Activated T-helper 1 cell treated with anti-CD3 and anti-CD28 coated beads, Interleukin-12 subunit alpha, Interleukin-12 subunit beta, Interleukin-2, Interleukin-4 antibody, amounts not matched to agents 30 ng/mL and 10 ng/mL and 1 ng/mL, durations not matched to agents 14 hours and 24 hours and 36 hours (primary cell): ENCODE measurements at regions not wholly inside any gene's neighbourhood (a gene's known extent, or its start where the extent isn't known, plus 50 kb on each side); places are given as distances from the start of the nearest gene placed in this dataset.

Experiments used
- DNase-seq: peaks from one replicate; pipeline ENCODE4 v3.0.0; 2021; ENCODE audit warnings: low spot score
- H3K27ac Mint-ChIP-seq: one replicate; pipeline ENCODE4 v1.8.0; 2021; ENCODE audit warnings: mild to moderate bottlenecking, mixed read lengths
- H3K27me3 Mint-ChIP-seq: one replicate; pipeline ENCODE4 v1.8.0; 2022; ENCODE audit warnings: mild to moderate bottlenecking, moderate library complexity, mixed read lengths; ENCODE audit not compliant: insufficient read depth
- H3K36me3 Mint-ChIP-seq: one replicate; pipeline ENCODE4 v1.8.0; 2021; ENCODE audit warnings: low read depth, mixed read lengths
- H3K4me1 Mint-ChIP-seq: one replicate; pipeline ENCODE4 v1.8.0; 2021; ENCODE audit warnings: low read depth, mixed read lengths
- H3K4me3 Mint-ChIP-seq: one replicate; pipeline ENCODE4 v1.8.0; 2021; ENCODE audit warnings: mild to moderate bottlenecking, moderate library complexity, mixed read lengths
- H3K9me3 Mint-ChIP-seq: one replicate; pipeline ENCODE4 v1.8.0; 2021; ENCODE audit warnings: mixed read lengths
- intact Hi-C: fragments of 100-400 bp; cut with micrococcal nuclease; formaldehyde crosslinking; loops from one replicate; pipeline ENCODE4 v1.15.1; 2024

DNA sequence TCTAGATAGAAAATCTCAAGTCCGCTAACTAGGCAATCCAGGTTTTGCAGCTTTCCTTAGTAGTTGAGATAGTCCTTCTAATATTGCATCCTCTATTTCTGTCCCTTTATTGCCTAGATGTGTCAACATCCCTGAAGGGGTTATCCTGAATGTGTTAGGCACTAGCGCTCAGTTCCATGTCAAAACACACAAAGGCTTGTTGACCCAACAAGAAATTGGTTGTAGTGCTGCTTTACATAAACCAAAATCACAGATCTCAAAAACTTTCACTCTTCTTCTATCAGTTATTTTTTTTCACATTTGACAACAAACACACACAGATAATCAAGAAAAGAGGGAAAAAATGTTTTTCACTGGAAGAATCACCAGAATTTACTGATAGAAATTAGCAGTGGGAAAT lies 51.4 kb upstream of the SOX2 start:
- Mint-ChIP-seq H3K9me3 (no peaks in the 10 kb centered on the region), H3K27ac (no peak overlapping the region), H3K4me1 (no peaks in the 10 kb centered on the region), H3K36me3 (no peaks in the 10 kb centered on the region), H3K27me3 (peaks cover 2% of the 10 kb centered on the region), H3K4me3 (no peak overlapping the region)
- intact Hi-C loops, result no loop called here
- DNase-seq, result no peak

DNA sequence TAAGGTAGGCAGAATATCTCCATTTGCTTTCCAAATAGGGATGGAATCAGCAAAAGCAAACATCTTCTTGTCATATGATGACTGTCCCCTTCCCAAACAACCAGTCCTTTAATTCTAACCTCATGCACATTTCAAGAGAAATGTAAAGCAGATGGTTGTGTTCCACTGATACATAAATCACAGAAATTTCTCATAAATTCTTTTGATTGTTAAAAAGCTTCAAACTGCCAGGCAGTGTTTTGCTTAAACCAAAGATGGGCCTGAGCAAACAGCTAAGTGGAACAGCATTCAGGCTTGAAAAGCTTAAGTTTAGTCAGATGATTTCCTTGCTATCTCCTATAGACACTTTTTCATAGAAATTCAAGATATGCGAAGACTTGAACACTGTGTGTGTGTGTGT lies 74.3 kb upstream of the SOX2 start:
- H3K36me3 Mint-ChIP-seq, result no peaks in the 10 kb centered on the region
- intact Hi-C loops, result no loop called here
- no peak overlapping the region for H3K27ac Mint-ChIP-seq
- no peaks in the 10 kb centered on the region for H3K9me3 Mint-ChIP-seq
- no peak for DNase-seq
- no peaks in the 10 kb centered on the region for H3K4me1 Mint-ChIP-seq
- H3K4me3 Mint-ChIP-seq, result no peak overlapping the region
- H3K27me3 Mint-ChIP-seq, result no peaks in the 10 kb centered on the region

- no peak overlapping the region for H3K27ac Mint-ChIP-seq
- no peaks in the 10 kb centered on the region for H3K4me1 Mint-ChIP-seq
- intact Hi-C loops, result no loop called here
- H3K9me3 Mint-ChIP-seq, result no peaks in the 10 kb centered on the region
- no peak overlapping the region for H3K4me3 Mint-ChIP-seq
- no peak for DNase-seq
- no peaks in the 10 kb centered on the region for H3K27me3 Mint-ChIP-seq
- H3K36me3 Mint-ChIP-seq, result no peaks in the 10 kb centered on the region
Measured at GRCh38 chr3:181637056-181637455, 74.7 kb upstream of the SOX2 start.

- Mint-ChIP-seq H3K27ac (no peak overlapping the region), H3K4me1 (no peaks in the 10 kb centered on the region), H3K27me3 (no peaks in the 10 kb centered on the region), H3K9me3 (no peaks in the 10 kb centered on the region), H3K36me3 (no peaks in the 10 kb centered on the region), H3K4me3 (no peak overlapping the region)
- intact Hi-C loops, result no loop called here
- DNase-seq, result no peak
Measured at GRCh38 chr3:181635141-181635540, 76.6 kb upstream of the SOX2 start.

- Mint-ChIP-seq H3K27me3 (no peaks in the 10 kb centered on the region), H3K4me3 (no peak overlapping the region), H3K27ac (no peak overlapping the region), H3K4me1 (no peaks in the 10 kb centered on the region), H3K36me3 (no peaks in the 10 kb centered on the region), H3K9me3 (no peaks in the 10 kb centered on the region)
- DNase-seq, result no peak
- intact Hi-C loops, result no loop called here
Measured at GRCh38 chr3:181633556-181633955, 78.2 kb upstream of the SOX2 start.

DNA sequence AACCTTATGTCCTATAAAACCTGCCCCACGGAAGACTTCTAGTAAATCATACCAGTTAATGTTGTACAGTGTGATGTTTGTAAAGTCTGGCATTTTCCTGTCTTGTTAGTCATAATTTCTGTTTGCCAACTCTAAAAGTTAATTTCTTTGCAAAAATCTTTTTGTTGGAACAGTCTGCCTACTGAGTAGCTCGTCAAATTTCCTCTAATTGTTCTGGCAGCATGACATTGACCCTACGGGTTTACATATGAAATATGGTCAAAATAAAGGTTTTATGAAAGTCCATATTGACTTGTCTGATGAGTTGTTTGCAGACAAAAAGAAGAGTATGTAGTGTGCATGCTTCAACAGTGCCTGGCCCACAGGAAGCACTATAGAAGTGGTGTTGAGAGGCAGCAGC lies 79.8 kb upstream of the SOX2 start:
- H3K36me3 Mint-ChIP-seq, result no peaks in the 10 kb centered on the region
- no peak overlapping the region for H3K4me3 Mint-ChIP-seq
- no peaks in the 10 kb centered on the region for H3K27me3 Mint-ChIP-seq
- no peaks in the 10 kb centered on the region for H3K9me3 Mint-ChIP-seq
- H3K4me1 Mint-ChIP-seq, result no peaks in the 10 kb centered on the region
- intact Hi-C loops, result no loop called here
- no peak overlapping the region for H3K27ac Mint-ChIP-seq
- no peak for DNase-seq

DNA sequence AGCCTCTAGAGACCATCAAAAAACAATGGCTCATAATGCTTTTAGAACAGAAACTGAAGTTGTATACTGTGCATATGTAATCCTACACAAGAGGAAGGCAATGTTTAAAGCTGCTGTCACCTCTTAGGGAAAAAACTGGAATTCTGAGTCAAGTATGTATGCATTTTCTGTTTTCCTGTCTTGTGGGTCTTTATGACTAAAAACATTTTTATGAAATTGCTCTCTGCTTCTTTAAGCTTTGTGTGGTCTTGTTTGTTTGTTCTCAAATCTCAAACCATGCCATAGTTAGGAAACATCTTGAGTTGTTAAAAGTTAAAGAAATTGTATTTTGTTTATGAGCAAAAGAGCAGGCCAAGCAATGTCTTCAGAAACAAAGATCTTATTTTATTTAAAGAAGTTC lies 80.9 kb upstream of the SOX2 start:
- Mint-ChIP-seq H3K36me3 (no peaks in the 10 kb centered on the region), H3K27ac (no peak overlapping the region), H3K4me1 (no peaks in the 10 kb centered on the region), H3K9me3 (no peaks in the 10 kb centered on the region), H3K4me3 (no peak overlapping the region), H3K27me3 (no peaks in the 10 kb centered on the region)
- intact Hi-C loops, result no loop called here
- no peak for DNase-seq

DNA sequence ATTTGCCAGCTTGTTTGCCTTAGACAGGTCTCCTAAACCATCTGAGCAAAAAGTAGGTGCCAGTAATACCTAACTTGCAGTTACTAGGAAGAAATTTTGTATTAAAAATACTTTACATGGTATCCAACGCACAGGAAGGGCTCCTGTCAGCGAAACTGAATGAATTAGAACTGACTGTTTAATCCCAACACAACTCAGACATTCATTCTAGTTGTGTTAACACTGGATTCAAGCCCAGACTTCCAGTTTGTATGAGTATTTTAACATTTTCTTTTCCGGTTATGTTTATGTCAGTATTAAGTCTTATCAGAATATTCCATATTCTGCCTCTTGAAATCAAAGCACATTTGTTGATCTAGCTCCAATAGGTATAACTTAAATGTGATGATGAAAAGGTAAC lies 82.0 kb upstream of the SOX2 start:
- no peak for DNase-seq
- no peak overlapping the region for H3K4me3 Mint-ChIP-seq
- no peaks in the 10 kb centered on the region for H3K4me1 Mint-ChIP-seq
- H3K9me3 Mint-ChIP-seq, result no peaks in the 10 kb centered on the region
- H3K27ac Mint-ChIP-seq, result no peak overlapping the region
- H3K36me3 Mint-ChIP-seq, result no peaks in the 10 kb centered on the region
- intact Hi-C loops, result no loop called here
- H3K27me3 Mint-ChIP-seq, result no peaks in the 10 kb centered on the region

DNA sequence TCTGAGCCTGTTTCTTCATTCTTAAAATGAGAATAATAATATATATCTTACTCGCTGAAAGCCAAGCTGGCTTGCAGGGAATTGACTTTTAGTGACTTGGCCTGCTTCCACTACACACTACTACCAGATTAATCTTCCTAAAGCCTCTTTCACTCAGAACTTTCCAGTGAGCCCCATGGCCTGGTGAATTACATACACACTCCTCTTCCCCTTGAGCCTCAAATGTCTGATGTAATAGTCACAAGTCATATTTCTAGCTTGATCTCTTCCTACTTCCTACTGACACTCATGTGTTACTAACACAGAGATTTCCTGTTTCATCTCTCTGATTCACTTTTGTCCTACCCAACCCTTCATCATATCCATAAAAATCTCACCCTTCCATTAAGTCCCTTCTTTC lies 82.7 kb upstream of the SOX2 start:
- Mint-ChIP-seq H3K27me3 (no peaks in the 10 kb centered on the region), H3K4me1 (no peaks in the 10 kb centered on the region), H3K27ac (no peak overlapping the region), H3K9me3 (no peaks in the 10 kb centered on the region), H3K4me3 (no peak overlapping the region), H3K36me3 (no peaks in the 10 kb centered on the region)
- intact Hi-C loops, result no loop called here
- no peak for DNase-seq

- Mint-ChIP-seq H3K36me3 (no peaks in the 10 kb centered on the region), H3K27ac (no peak overlapping the region), H3K4me1 (no peaks in the 10 kb centered on the region), H3K4me3 (no peak overlapping the region), H3K27me3 (no peaks in the 10 kb centered on the region), H3K9me3 (no peaks in the 10 kb centered on the region)
- intact Hi-C loops, result no loop called here
- no peak for DNase-seq
Measured at GRCh38 chr3:181628384-181628783, 83.3 kb upstream of the SOX2 start.

DNA sequence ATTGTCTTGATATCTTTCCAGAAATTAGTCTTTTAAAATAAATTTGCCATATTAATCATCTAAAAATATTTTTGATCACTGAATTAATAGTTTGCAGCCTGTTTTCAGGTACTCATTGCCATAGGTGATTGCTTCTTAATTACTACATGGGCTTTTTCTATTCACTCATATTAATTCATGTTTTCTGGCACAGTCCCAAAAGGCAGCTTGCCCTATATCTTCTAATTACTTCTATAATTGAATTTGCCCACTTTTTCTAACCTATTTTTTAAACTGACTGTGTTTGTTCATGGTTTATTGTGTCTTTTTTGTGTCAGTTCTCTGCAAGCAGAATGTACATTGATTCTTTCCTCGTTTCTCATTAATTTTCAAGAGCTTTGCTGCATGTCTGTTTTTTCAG lies 85.7 kb upstream of the SOX2 start:
- intact Hi-C loops, result no loop called here
- no peak overlapping the region for H3K27ac Mint-ChIP-seq
- no peaks in the 10 kb centered on the region for H3K4me1 Mint-ChIP-seq
- H3K4me3 Mint-ChIP-seq, result no peak overlapping the region
- DNase-seq, result no peak
- H3K9me3 Mint-ChIP-seq, result no peaks in the 10 kb centered on the region
- no peaks in the 10 kb centered on the region for H3K27me3 Mint-ChIP-seq
- no peaks in the 10 kb centered on the region for H3K36me3 Mint-ChIP-seq

- no peaks in the 10 kb centered on the region for H3K9me3 Mint-ChIP-seq
- no peaks in the 10 kb centered on the region for H3K36me3 Mint-ChIP-seq
- H3K4me1 Mint-ChIP-seq, result no peaks in the 10 kb centered on the region
- no peak for DNase-seq
- H3K27ac Mint-ChIP-seq, result no peak overlapping the region
- H3K4me3 Mint-ChIP-seq, result no peak overlapping the region
- intact Hi-C loops, result no loop called here
- H3K27me3 Mint-ChIP-seq, result no peaks in the 10 kb centered on the region
Measured at GRCh38 chr3:181623924-181624694, 87.6 kb upstream of the SOX2 start.

DNA sequence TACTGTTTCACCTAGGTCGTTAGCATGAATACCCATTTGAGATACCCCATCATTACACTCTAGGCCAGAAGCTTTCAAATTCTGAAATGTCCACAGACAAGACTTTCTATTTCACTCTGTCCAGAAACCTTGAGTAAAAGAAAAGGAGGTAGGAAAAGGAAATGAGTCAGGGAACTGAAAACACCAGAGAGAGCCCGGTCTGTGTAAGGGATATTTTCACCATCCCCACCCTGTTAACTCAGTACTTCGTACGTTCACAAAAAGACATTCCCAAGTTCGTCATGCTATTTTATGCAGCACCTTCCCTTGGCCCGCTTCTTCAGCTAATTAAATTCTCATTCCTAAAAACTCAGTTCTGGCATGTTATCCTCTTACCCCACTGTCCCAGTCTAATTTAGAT lies 89.4 kb upstream of the SOX2 start:
- H3K27me3 Mint-ChIP-seq, result no peaks in the 10 kb centered on the region
- no peaks in the 10 kb centered on the region for H3K9me3 Mint-ChIP-seq
- intact Hi-C loops, result no loop called here
- H3K36me3 Mint-ChIP-seq, result no peaks in the 10 kb centered on the region
- no peak overlapping the region for H3K27ac Mint-ChIP-seq
- no peak for DNase-seq
- no peaks in the 10 kb centered on the region for H3K4me1 Mint-ChIP-seq
- H3K4me3 Mint-ChIP-seq, result no peak overlapping the region

DNA sequence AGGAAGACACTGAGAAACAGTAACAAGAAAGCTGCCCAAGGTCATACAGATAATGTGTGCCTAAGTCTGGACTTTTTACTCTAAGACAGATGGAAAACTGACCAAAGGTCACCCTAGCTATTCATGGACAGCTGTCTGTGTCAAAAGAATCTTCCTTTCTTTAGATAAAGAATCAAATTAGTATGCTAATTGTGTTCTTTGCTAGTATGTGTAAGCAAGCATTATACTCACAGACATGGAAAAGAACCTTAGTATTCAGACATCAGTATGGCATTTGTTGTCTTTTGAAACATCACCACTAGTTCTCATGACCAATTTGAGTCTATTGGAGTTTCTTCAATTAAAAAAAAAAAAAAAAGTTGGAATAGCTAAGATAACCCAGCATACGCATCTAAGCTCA lies 91.8 kb upstream of the SOX2 start:
- H3K9me3 Mint-ChIP-seq, result no peaks in the 10 kb centered on the region
- DNase-seq, result no peak

More for the DNA sequence above, 91.8 kb upstream of the SOX2 start:
- no peaks in the 10 kb centered on the region for H3K4me1 Mint-ChIP-seq
- H3K4me3 Mint-ChIP-seq, result no peak overlapping the region
- H3K27me3 Mint-ChIP-seq, result peaks cover 2% of the 10 kb centered on the region
- no peak overlapping the region for H3K27ac Mint-ChIP-seq
- no peaks in the 10 kb centered on the region for H3K36me3 Mint-ChIP-seq
- intact Hi-C loops, result no loop called here
